ENCODE measurements at regions not wholly inside any gene's neighbourhood (a gene's known extent, or its start where the extent isn't known, plus 50 kb on each side); places are given as distances from the start of the nearest gene placed in this dataset.

- Histone ChIP-seq H3K36me3 (ENCODE audit: control insufficient read depth, insufficient read depth, low read length) (no peaks in the 10 kb centered on the region), H3K4me3 (ENCODE audit: low read depth, low read length) (no peak overlapping the region), H3K27me3 (ENCODE audit: control insufficient read depth, insufficient read depth, low read length) (no peaks in the 10 kb centered on the region)
- no peak for TF ChIP-seq CTCF (IDR thresholded peaks at IDR 0.05; ENCODE audit: insufficient read depth, low read depth, low read length)
- CTCF ChIA-PET = no interaction called here
- POLR2A ChIA-PET = no interaction called here
- no peak for DNase-seq (ENCODE audit: low read depth)
Observed at GRCh38 chr6:157767775-157768156, 55.3 kb upstream of the SNX9 start.

- POLR2A ChIA-PET = no interaction called here
- no peak for TF ChIP-seq CTCF (IDR thresholded peaks at IDR 0.05; ENCODE audit: insufficient read depth, low read depth, low read length)
- DNase-seq (ENCODE audit: low read depth) = no peak
- Histone ChIP-seq H3K4me3 (ENCODE audit: low read depth, low read length) (no peak overlapping the region), H3K36me3 (ENCODE audit: control insufficient read depth, insufficient read depth, low read length) (no peaks in the 10 kb centered on the region), H3K27me3 (ENCODE audit: control insufficient read depth, insufficient read depth, low read length) (no peaks in the 10 kb centered on the region)
- CTCF ChIA-PET = interaction anchor here (0.7 to 1.7 kb wide), 2 partner anchors 11 to 13 kb away, joined by 3 to 7 read pairs; no protein-coding TSS in a partner anchor
Observed at GRCh38 chr6:157768304-157768703, 54.7 kb upstream of the SNX9 start.

- ChIA-PET CTCF (interaction anchor here (0.7 to 1.7 kb wide), 2 partner anchors 12 kb away, joined by 3 to 7 read pairs; no protein-coding TSS in a partner anchor), POLR2A (no interaction called here)
- no peak for DNase-seq (ENCODE audit: low read depth)
- Histone ChIP-seq H3K4me3 (ENCODE audit: low read depth, low read length) (no peak overlapping the region), H3K36me3 (ENCODE audit: control insufficient read depth, insufficient read depth, low read length) (no peaks in the 10 kb centered on the region), H3K27me3 (ENCODE audit: control insufficient read depth, insufficient read depth, low read length) (no peaks in the 10 kb centered on the region)
- no peak for TF ChIP-seq CTCF (IDR thresholded peaks at IDR 0.05; ENCODE audit: insufficient read depth, low read depth, low read length)
Observed at GRCh38 chr6:157768863-157769551, 54.0 kb upstream of the SNX9 start.

GRCh38 chr6:157769776-157770426 lies 53.1 kb upstream of the SNX9 start:
- H3K27me3 ChIP-seq (ENCODE audit: control insufficient read depth, insufficient read depth, low read length) = no peaks in the 10 kb centered on the region
- TF ChIP-seq CTCF (IDR thresholded peaks at IDR 0.05; ENCODE audit: insufficient read depth, low read depth, low read length) = no peak
- ChIA-PET CTCF (interaction anchor here (0.6 to 1.7 kb wide), 2 partner anchors 13 to 249 kb away, joined by 3 to 7 read pairs; no protein-coding TSS in a partner anchor), POLR2A (interaction anchor here (0.6 kb wide), 1 partner anchor 61 kb away, joined by 10 read pairs; no protein-coding TSS in a partner anchor)
- H3K4me3 ChIP-seq (ENCODE audit: low read depth, low read length) = no peak overlapping the region
- DNase-seq (ENCODE audit: low read depth) = peak; percentile 16
- H3K36me3 ChIP-seq (ENCODE audit: control insufficient read depth, insufficient read depth, low read length) = no peaks in the 10 kb centered on the region

- H3K27me3 ChIP-seq (ENCODE audit: control insufficient read depth, insufficient read depth, low read length) = no peaks in the 10 kb centered on the region
- peak; percentile 57 for DNase-seq (ENCODE audit: low read depth)
- ChIA-PET POLR2A (interaction anchor here (0.6 to 0.8 kb wide), 2 partner anchors 30 to 34 kb away, joined by 4 read pairs; no protein-coding TSS in a partner anchor), CTCF (interaction anchor here (0.6 to 1.1 kb wide), 2 partner anchors 24 to 248 kb away, joined by 3 read pairs; no protein-coding TSS in a partner anchor)
- TF ChIP-seq CTCF (IDR thresholded peaks at IDR 0.05; ENCODE audit: insufficient read depth, low read depth, low read length) = no peak
- H3K36me3 ChIP-seq (ENCODE audit: control insufficient read depth, insufficient read depth, low read length) = no peaks in the 10 kb centered on the region
- H3K4me3 ChIP-seq (ENCODE audit: low read depth, low read length) = no peak overlapping the region
Observed at GRCh38 chr6:157770946-157771345, 52.1 kb upstream of the SNX9 start.

All from BJ (cell line).